SHP77 (cell line): ENCODE measurements at regions not wholly inside any gene's neighbourhood (a gene's known extent, or its start where the extent isn't known, plus 50 kb on each side); places are given as distances from the start of the nearest gene placed in this dataset.

Experiments used
- DNase-seq, 2 experiments: peaks; one replicate each; lab custom pipeline; 2025; lab: John Stamatoyannopoulos, UW

- DNase-seq, result no peak
These were observed 54.2 kb downstream of the TMEM100 start for GRCh38 chr17:55668312-55668920.

GRCh38 chr17:55666806-55667205 lies 55.9 kb downstream of the TMEM100 start:
- DNase-seq, result no peak

- no peak for DNase-seq
These were observed 58.4 kb downstream of the TMEM100 start for GRCh38 chr17:55664287-55664686.

- DNase-seq, result no peak
These were observed 59.3 kb downstream of the TMEM100 start for GRCh38 chr17:55663400-55663799.

- DNase-seq, result no peak
These were observed 60.5 kb downstream of the TMEM100 start for GRCh38 chr17:55661963-55662834.

- no peak for DNase-seq
These were observed 61.4 kb downstream of the TMEM100 start for GRCh38 chr17:55661256-55661758.

GRCh38 chr17:55660178-55660886 lies 62.3 kb downstream of the TMEM100 start:
- no peak for DNase-seq

- DNase-seq, result no peak
These were observed 63.0 kb downstream of the TMEM100 start for GRCh38 chr17:55659661-55660060.

GRCh38 chr17:55655777-55656176 lies 66.9 kb downstream of the TMEM100 start:
- no peak for DNase-seq

GRCh38 chr17:55654821-55655220 lies 67.8 kb downstream of the TMEM100 start:
- DNase-seq, result no peak

- no peak for DNase-seq
These were observed 68.6 kb downstream of the TMEM100 start for GRCh38 chr17:55654022-55654421.

GRCh38 chr17:55652825-55653224 lies 69.8 kb downstream of the TMEM100 start:
- no peak for DNase-seq

- DNase-seq, result no peak
These were observed 70.4 kb downstream of the TMEM100 start for GRCh38 chr17:55652114-55652823.

GRCh38 chr17:55649957-55650597 lies 72.6 kb downstream of the TMEM100 start:
- no peak for DNase-seq

- DNase-seq, result no peak
These were observed 74.6 kb downstream of the TMEM100 start for GRCh38 chr17:55648086-55648485.

- DNase-seq, result no peak
These were observed 77.3 kb downstream of the TMEM100 start for GRCh38 chr17:55645361-55645760.

- no peak for DNase-seq
These were observed 78.3 kb downstream of the TMEM100 start for GRCh38 chr17:55644346-55644745.

- no peak for DNase-seq
These were observed 79.9 kb downstream of the TMEM100 start for GRCh38 chr17:55642741-55643140.

GRCh38 chr17:55641676-55642081 lies 81.0 kb downstream of the TMEM100 start:
- DNase-seq, result peak; percentile 34 to 43

GRCh38 chr17:55639096-55639495 lies 83.6 kb downstream of the TMEM100 start:
- no peak for DNase-seq

GRCh38 chr17:55635253-55635914 lies 87.3 kb downstream of the TMEM100 start:
- no peak for DNase-seq
